GM12878 (cell line): ENCODE measurements at regions not wholly inside any gene's neighbourhood (a gene's known extent, or its start where the extent isn't known, plus 50 kb on each side); places are given as distances from the start of the nearest gene placed in this dataset.

Experiments
- ATAC-seq: fragments of 200-7000 bp; cut with Tn5 transposase; 3 replicates; pipeline ENCODE4 v1.9.1; 2020; ENCODE audit warnings: mild to moderate bottlenecking, moderate library complexity
- BruUV-seq: library from RNA; stranded (reverse); fragments of 400-500 nt; replicated peaks from 2 replicates; lab custom pipeline; 2021; lab: Mats Ljungman, UMichigan
- CTCF ChIA-PET: fragments of 300-600 bp; sonication (Branson Sonifier 250); formaldehyde crosslinking; extraction: SDS; loops from one replicate; lab custom pipeline; 2021; ENCODE audit warnings: inconsistent platforms; lab: Yijun Ruan, JAX
- POLR2A ChIA-PET: fragments of 350-600 bp; formaldehyde crosslinking; extraction: SDS; loops from one replicate; lab custom pipeline; 2021; ENCODE audit warnings: inconsistent platforms; lab: Charles Lee
- RAD21 ChIA-PET: fragments of 300-600 bp; sonication (Branson Sonifier 250); formaldehyde crosslinking; loops from one replicate; lab custom pipeline; 2023; ENCODE audit warnings: antibody characterized with exemption; ENCODE audit not compliant: unreplicated experiment; lab: Charles Lee
- SMC1A ChIA-PET: fragments of 300-600 bp; sonication (Branson Sonifier 250); formaldehyde crosslinking; loops from one replicate; lab custom pipeline; 2023; ENCODE audit not compliant: unreplicated experiment, uncharacterized antibody; lab: Charles Lee
- DNase-seq: peaks from one replicate; pipeline ENCODE4 v3.0.0-alpha.2; 2011; ENCODE audit warnings: low read depth, low spot score
- FAIRE-seq: peaks from 3 replicates; lab custom pipeline; 2011; peaks lifted over from hg19 to GRCh38; lab: Jason Lieb, UNC
- H2AFZ ChIP-seq: 2 replicates; pipeline ENCODE4 v1.6.0; 2011; ENCODE audit warnings: low read depth, low read length, control low read depth; ENCODE audit not compliant: control insufficient read depth
- H3K27ac ChIP-seq: 2 replicates; pipeline ENCODE4 v1.5.1; 2011; ENCODE audit warnings: control low read depth; ENCODE audit not compliant: control insufficient read depth, insufficient read depth
- H3K27me3 ChIP-seq, 2 experiments: replicated peaks in 1 of 2; 2 replicates each; pipeline versions ENCODE4 v1.6.0 to v1.6.1; 2011; ENCODE audit warnings: low read length in 1 of 2; ENCODE audit not compliant: control insufficient read depth in 2 of 2, insufficient read depth in 2 of 2
- H3K36me3 ChIP-seq, 2 experiments: 2 replicates each; pipeline ENCODE4 v1.5.1; 2011; ENCODE audit warnings: low read length in 1 of 2; ENCODE audit not compliant: control insufficient read depth in 2 of 2, insufficient read depth in 2 of 2
- H3K4me1 ChIP-seq: 2 replicates; pipeline ENCODE4 v1.6.1; 2011; ENCODE audit warnings: mild to moderate bottlenecking, low read length, moderate library complexity, mixed read lengths; ENCODE audit not compliant: control insufficient read depth, insufficient read depth
- H3K4me2 ChIP-seq: 2 replicates; pipeline ENCODE4 v1.6.0; 2011; ENCODE audit warnings: control low read depth; ENCODE audit not compliant: control insufficient read depth, insufficient read depth
- H3K4me3 ChIP-seq: fragments of 200-600 bp; sonication (generic); 2 replicates; pipeline ENCODE4 v1.5.1; 2016
- H3K79me2 ChIP-seq: 2 replicates; pipeline ENCODE4 v1.6.0; 2011; ENCODE audit warnings: low read length; ENCODE audit not compliant: control insufficient read depth, insufficient read depth
- H3K9ac ChIP-seq: 2 replicates; pipeline ENCODE4 v1.8.0; 2011; ENCODE audit warnings: low read length, control low read depth, mixed read lengths; ENCODE audit not compliant: control insufficient read depth, insufficient read depth
- H3K9me3 ChIP-seq: replicated peaks from 3 replicates; pipeline ENCODE4 v1.5.1; 2011; ENCODE audit warnings: mild to moderate bottlenecking, low read length; ENCODE audit not compliant: control insufficient read depth, insufficient read depth
- H4K20me1 ChIP-seq: 2 replicates; pipeline ENCODE4 v1.6.0; 2011; ENCODE audit not compliant: control insufficient read depth, insufficient read depth
- SRF ChIP-seq, 2 experiments: IDR thresholded peaks; 2 replicates each; pipeline ENCODE4 v1.6.1; 2011; ENCODE audit warnings: low read depth in 2 of 2, low read length in 2 of 2, mild to moderate bottlenecking in 1 of 2, moderate library complexity in 1 of 2
- ZNF274 ChIP-seq: IDR thresholded peaks from one replicate; pipeline ENCODE4 v1.8.0; 2011; ENCODE audit not compliant: insufficient read length, insufficient read depth
- WGBS: methylation state at CpG from one replicate; pipeline ENCODE4 v1.1.6; 2016; ENCODE audit warnings: low lambda C conversion rate; ENCODE audit not compliant: insufficient replicate concordance, insufficient coverage; ENCODE audit errors: missing lambda C conversion rate; 5-methylcytosine and 5-hydroxymethylcytosine counted together
- in situ Hi-C: fragments of 300-500 bp; cut with MboI; formaldehyde crosslinking; loops from 9 replicates; pipeline ENCODE4 v1.14.3; 2018; ENCODE audit warnings: mixed read lengths
- intact Hi-C: fragments of 100-400 bp; cut with micrococcal nuclease; formaldehyde crosslinking; loops from one replicate; pipeline ENCODE4 v1.14.2; 2022; ENCODE audit not compliant: unreplicated experiment
- TF ChIP-seq, protein P1 (sequence below): fragments of 450-650 bp; IDR thresholded peaks from 2 replicates; pipeline ENCODE4 v1.6.1; 2016; ENCODE audit warnings: mild to moderate bottlenecking, moderate library complexity, borderline replicate concordance

DNA sequence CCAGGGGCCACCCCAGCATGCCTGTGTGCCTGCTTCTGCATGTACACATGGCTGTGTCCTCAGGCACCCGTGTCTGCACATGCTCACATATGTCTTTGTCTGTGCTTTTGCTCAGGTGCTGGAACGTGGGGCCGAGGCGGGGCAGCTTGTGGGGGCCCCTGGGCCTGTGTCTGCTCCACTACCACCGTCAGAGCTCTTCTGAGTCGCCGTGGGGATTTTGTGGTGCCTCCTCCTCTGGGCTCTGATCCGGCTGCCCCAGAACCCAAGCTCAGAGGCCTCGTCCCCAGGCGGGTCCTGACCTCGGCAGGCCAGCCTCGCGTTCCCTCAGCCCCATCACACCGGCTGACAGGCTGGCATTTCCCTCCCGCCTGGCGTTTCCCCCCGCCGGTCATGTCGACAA lies 104.6 kb upstream of the ACTRT2 start:
- Histone ChIP-seq H3K27me3 (no peaks in the 10 kb centered on the region), H4K20me1 (no peaks in the 10 kb centered on the region), H3K4me3 (no peak overlapping the region), H3K79me2 (no peaks in the 10 kb centered on the region), H3K27ac (no peak overlapping the region), H3K4me1 (no peaks in the 10 kb centered on the region), H3K36me3 (no peaks in the 10 kb centered on the region), H3K9ac (no peak overlapping the region), H3K4me2 (no peak overlapping the region), H3K9me3 (no peaks in the 10 kb centered on the region; the same call in 2 of the 3 replicates), H2AFZ (no peak overlapping the region)
- FAIRE-seq (no peak), DNase-seq (no peak), ATAC-seq (no peak)
- no peak for TF ChIP-seq ZNF274
- TF ChIP-seq, protein P1, sequence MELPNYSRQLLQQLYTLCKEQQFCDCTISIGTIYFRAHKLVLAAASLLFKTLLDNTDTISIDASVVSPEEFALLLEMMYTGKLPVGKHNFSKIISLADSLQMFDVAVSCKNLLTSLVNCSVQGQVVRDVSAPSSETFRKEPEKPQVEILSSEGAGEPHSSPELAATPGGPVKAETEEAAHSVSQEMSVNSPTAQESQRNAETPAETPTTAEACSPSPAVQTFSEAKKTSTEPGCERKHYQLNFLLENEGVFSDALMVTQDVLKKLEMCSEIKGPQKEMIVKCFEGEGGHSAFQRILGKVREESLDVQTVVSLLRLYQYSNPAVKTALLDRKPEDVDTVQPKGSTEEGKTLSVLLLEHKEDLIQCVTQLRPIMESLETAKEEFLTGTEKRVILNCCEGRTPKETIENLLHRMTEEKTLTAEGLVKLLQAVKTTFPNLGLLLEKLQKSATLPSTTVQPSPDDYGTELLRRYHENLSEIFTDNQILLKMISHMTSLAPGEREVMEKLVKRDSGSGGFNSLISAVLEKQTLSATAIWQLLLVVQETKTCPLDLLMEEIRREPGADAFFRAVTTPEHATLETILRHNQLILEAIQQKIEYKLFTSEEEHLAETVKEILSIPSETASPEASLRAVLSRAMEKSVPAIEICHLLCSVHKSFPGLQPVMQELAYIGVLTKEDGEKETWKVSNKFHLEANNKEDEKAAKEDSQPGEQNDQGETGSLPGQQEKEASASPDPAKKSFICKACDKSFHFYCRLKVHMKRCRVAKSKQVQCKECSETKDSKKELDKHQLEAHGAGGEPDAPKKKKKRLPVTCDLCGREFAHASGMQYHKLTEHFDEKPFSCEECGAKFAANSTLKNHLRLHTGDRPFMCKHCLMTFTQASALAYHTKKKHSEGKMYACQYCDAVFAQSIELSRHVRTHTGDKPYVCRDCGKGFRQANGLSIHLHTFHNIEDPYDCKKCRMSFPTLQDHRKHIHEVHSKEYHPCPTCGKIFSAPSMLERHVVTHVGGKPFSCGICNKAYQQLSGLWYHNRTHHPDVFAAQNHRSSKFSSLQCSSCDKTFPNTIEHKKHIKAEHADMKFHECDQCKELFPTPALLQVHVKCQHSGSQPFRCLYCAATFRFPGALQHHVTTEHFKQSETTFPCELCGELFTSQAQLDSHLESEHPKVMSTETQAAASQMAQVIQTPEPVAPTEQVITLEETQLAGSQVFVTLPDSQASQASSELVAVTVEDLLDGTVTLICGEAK: no peak
- no peak for TF ChIP-seq SRF (IDR thresholded peaks at IDR 0.05; ENCODE audit: low read depth in 2 of 2, low read length in 2 of 2)
- intact Hi-C loops (no loop called here), in situ Hi-C loops (no loop called here)
- SMC1A ChIA-PET: interaction anchor here (0.6 kb wide), 1 partner anchor 390 kb away, joined by 3 read pairs; the partner anchor contains the start of gene PANK4
- no TSS peak for BruUV-seq
- POLR2A ChIA-PET: no interaction called here
- RAD21 ChIA-PET: no interaction called here
- 68% methylated on average over 11 of the region's 19 CpGs for WGBS
- CTCF ChIA-PET: interaction anchor here (0.7 kb wide), 1 partner anchor 45 kb away, joined by 3 read pairs; no protein-coding TSS in a partner anchor
